ENCODE measurements at regions not wholly inside any gene's neighbourhood (a gene's known extent, or its start where the extent isn't known, plus 50 kb on each side); places are given as distances from the start of the nearest gene placed in this dataset.
"Not testable (repeated sequence)": the region's sequence is repeated elsewhere in the genome, so short reads cannot be mapped to it uniquely, and the experiment has no call there.

- DNase-seq, result no peak
Measured at GRCh38 chr13:79966493-79966895, 374.4 kb downstream of the SPRY2 start.

DNA sequence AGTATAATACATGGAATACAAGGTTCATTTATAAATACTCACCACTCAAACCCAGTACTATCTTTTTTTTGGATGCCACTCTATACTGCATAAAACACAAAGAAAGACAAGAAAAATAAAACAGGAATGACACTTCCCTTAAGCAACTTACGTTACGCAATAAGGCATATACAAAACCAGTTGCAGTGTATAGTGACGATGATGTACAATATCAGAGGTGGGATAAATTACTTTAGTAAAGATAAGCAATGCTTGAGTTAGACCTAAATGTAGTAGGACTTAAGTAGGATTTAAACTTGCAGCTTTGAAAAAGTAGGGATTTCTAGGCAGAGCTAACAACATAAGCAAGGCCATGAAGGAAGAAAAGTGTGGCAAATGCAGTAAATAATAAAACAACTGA lies 374.9 kb downstream of the SPRY2 start:
- DNase-seq, result no peak

GRCh38 chr13:79946556-79946955 lies 394.4 kb downstream of the SPRY2 start:
- no peak for DNase-seq

DNA sequence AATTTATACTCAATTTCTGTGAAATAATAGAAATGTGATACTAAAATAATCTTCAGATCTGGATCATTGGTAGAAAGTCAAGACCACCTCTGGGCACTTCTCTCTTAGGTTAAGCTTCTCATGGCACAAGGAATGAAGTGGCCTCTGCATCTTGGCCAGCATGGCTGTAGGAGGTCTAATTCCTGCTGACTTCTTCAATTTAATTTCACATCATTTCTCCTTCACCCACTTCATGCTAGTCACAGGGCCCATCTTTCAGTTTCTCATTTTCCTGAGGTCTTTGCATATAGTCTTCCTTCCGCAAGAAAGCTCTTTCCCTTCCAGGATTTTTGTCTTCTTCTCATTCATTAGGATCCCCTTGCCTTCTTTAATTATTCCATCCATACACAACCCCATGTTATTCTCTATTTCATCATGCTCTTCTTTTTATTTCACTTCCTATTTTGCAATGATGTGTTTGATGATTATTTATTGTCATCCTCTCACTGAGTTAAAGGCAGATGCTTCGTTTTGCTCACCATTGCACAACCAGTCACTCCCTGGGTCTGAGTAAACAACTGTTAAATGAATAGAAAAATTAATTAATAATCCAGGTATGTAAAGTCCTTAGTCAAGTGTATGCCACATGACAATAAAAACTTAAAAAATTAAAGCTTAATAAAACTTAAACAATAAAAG lies 397.4 kb downstream of the SPRY2 start:
- DNase-seq, result no peak

- no peak for DNase-seq
Measured at GRCh38 chr13:79941752-79942151, 399.2 kb downstream of the SPRY2 start.

GRCh38 chr13:79939689-79940088 lies 401.2 kb downstream of the SPRY2 start:
- DNase-seq, result no peak

GRCh38 chr13:79937771-79938216 lies 403.1 kb downstream of the SPRY2 start:
- no peak for DNase-seq

GRCh38 chr13:79937311-79937710 lies 403.6 kb downstream of the SPRY2 start:
- no peak for DNase-seq

DNA sequence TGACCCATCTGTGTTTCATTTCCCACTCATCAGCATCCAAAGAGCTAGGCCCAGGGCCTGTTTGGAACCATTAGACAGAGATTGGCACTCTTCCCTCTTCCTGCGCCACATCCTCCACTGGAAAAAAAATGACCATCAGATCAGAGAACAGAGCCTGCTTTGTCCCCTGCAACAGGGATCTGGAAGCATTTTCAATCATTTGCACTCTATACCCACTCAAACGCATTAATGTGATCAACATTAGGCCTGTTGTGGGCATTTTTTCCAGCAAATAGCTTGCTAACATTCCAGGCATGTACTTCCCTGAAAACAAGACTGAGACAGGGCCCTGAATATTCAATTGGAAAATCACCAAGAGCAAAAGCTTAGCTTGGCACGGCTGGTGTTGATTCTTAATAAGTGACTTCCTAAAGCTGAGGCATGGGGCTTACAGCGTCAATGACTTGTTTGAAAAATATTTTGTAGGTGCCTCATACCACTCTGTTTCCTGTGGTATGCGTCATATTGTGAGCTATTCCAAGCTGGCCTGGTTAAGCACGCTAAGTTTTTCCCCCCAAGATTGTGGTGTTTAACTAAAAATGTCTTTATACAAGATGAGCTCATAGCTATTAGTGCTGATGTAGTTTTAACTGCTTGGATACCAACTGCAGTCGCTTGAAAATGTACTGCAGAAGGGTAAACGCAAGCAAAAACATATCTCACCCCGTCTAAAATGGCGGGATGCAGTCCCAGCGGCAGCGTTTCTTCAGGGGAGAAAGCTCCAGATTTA lies 404.4 kb downstream of the SPRY2 start:
- DNase-seq, result no peak

DNA sequence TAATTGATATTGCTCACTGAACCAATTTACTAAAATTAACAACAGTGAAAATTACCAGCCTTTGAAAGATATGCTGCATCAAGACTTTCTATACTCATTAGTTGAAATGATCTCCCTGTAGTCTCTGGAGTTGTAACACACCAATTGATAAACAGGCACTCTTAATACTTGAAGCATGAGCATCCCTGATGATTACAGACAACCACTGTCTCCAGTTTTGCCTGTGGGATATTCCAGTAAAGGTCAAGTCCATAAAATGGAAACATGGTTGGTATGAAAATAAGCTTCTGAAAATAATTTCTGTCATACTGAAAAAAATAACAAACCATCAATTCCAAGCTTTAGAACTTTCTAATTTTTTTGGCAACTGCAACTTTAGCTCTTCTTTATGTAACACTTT lies 405.8 kb downstream of the SPRY2 start:
- no peak for DNase-seq

GRCh38 chr13:79933389-79933788 lies 407.5 kb downstream of the SPRY2 start:
- no peak for DNase-seq

DNA sequence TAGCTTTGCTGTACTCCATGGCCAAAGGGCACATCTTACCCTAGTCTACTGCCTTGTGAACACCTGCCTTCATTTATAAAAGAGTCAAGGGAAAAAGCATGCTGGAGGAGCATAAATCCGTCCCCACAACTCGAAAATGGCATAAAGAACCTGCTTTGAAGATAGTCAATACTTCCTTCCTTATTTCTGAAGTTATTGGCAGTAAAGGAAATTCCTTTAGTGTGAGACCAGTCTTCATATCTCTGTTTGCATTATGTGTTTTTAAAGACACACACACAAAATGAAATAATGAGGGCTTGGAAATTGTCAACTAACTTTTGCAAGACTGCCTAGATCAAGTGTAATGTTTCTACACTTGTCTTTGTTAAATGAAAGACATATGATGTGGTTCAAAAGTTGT lies 408.4 kb downstream of the SPRY2 start:
- DNase-seq, result no peak

GRCh38 chr13:79923973-79924556 lies 416.9 kb downstream of the SPRY2 start:
- not testable (repeated sequence) for DNase-seq

- DNase-seq, result no peak
Measured at GRCh38 chr13:79919091-79919490, 421.8 kb downstream of the SPRY2 start.

DNA sequence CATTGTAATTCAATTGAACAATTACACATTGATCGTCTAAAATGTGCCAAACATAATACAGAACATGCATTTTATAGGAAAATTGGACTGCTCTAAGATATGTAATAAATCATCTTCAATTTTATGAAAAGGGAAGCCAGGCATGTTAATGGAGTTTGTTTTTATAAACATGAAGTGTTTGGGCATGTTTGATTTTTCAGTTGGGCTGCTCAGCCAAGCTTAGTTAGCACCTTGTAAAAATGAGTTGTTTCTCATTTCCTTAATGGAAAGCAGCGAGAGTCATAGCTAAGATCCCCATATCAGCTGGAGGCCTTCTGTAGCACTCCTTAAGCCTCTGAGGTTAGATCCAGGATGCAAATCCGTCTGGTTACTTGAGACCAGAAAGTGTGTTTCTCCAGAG lies 422.3 kb downstream of the SPRY2 start:
- DNase-seq, result no peak

DNA sequence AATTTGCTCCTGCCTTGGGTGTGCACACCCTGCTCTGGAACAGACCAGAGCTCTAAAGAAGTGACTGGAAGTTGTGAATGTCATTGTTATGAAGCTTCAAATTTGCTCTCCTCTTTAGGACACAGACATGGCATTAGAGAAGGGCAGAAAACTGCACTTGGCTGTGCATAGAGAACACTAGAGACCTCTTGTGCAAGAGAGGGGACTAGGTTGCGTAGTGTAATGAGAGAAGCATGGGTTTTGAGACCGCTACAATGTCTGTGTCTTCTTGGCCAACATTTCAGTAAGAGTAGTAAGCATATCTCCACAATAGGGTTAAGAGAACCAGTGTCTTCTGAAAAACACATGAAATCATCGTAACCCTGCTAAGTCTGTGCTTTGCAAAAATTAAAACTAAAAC lies 423.3 kb downstream of the SPRY2 start:
- DNase-seq, result no peak

- no peak for DNase-seq
Measured at GRCh38 chr13:79915114-79915811, 425.7 kb downstream of the SPRY2 start.

DNA sequence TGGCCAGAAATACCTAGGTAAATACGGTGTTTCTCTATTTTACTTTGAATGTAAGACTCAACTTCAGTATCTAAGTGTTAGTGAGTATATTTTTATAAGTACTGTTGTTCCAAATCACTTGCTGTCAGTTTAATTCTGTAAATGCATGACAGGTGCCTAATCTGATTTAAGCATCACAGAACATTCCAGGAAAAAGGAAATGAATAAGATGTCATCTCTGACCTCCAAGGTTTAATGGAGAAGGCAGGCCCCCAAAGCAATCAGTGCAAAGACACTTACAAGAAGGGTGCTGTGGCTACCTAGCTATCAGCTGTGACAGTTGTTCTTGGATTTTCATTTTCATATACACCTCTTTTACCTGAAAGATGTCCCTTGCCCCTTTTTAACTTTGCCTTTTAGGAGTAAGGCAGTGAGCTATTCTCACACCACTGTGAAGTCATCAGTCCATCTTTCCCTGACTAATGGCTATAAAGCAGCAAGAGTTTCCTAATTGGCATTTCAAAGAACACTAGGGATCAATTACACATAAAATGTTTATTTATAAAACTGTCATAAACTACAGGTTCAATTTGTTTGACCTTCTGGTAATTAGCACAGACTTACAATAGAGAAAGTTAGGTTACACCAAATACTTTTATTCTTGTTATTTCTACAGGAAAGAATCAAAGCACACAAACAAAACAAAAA lies 427.6 kb downstream of the SPRY2 start:
- DNase-seq, result no peak

- DNase-seq, result no peak
Measured at GRCh38 chr13:79912403-79912802, 428.5 kb downstream of the SPRY2 start.

- DNase-seq, result no peak
Measured at GRCh38 chr13:79910875-79911540, 429.9 kb downstream of the SPRY2 start.

GRCh38 chr13:79909644-79910043 lies 428.7 kb downstream of the NDFIP2 start:
- DNase-seq, result no peak

DNA sequence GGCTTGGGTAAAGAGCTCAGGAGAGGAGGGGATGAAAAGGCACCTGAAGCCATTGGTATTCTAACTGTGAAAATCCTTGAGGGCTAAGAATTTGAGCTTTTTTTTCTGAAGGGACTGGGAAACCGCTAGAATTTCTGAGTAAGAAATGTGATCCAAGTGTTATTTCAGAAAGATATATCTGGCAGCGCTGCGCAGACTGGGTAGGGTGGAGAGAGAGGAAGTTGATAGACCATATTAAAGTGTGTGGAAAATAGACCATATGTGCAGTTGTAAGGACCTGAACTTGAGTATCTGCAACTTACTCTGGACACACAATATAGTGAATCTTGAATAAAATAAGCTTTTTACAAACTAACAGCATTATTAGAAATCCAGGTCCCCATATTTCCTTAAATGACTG lies 427.4 kb downstream of the NDFIP2 start:
- no peak for DNase-seq
